ENCODE measurements at regions not wholly inside any gene's neighbourhood (a gene's known extent, or its start where the extent isn't known, plus 50 kb on each side); places are given as distances from the start of the nearest gene placed in this dataset.

GRCh38 chr20:10987651-10988383 is 314.0 kb upstream of the JAG1 start:
- TF ChIP-seq CTCF (IDR thresholded peaks at IDR 0.05; ENCODE audit: insufficient read depth, low read depth, low read length) (no peak), EZH2 (IDR thresholded peaks at IDR 0.05; ENCODE audit: insufficient read depth, low read length) (no peak)
- H3K9ac ChIP-seq (ENCODE audit: low read length), result no peak overlapping the region

GRCh38 chr20:10990625-10991382 is 317.0 kb upstream of the JAG1 start:
- Mint-ChIP-seq H3K27ac (ENCODE audit: unreplicated experiment) (peak overlapping the region; percentile 51), H3K4me1 (ENCODE audit: low read depth, unreplicated experiment) (peaks cover 31% of the 10 kb centered on the region), H3K27me3 (ENCODE audit: low read depth, unreplicated experiment) (no peaks in the 10 kb centered on the region), H3K36me3 (ENCODE audit: low read depth, unreplicated experiment) (no peaks in the 10 kb centered on the region), H3K4me3 (ENCODE audit: unreplicated experiment) (no peak overlapping the region), H3K9me3 (ENCODE audit: unreplicated experiment) (no peaks in the 10 kb centered on the region)
- Histone ChIP-seq H3K9ac (ENCODE audit: low read length) (no peak overlapping the region), H3K4me1 (ENCODE audit: insufficient read depth, low read length) (peaks cover 3% of the 10 kb centered on the region), H4K20me1 (ENCODE audit: insufficient read depth, low read length) (no peaks in the 10 kb centered on the region), H3K79me2 (ENCODE audit: insufficient read depth, low read length) (no peaks in the 10 kb centered on the region), H3K27me3 (ENCODE audit: insufficient read depth, low read length) (no peaks in the 10 kb centered on the region), H3K36me3 (ENCODE audit: insufficient read depth, low read length) (no peaks in the 10 kb centered on the region), H3K4me3 (ENCODE audit: insufficient read depth, low read depth, low read length) (no peak overlapping the region), H3K9me3 (ENCODE audit: insufficient read depth, low read depth, low read length) (no peaks in the 10 kb centered on the region), H3K4me2 (ENCODE audit: low read length) (no peak overlapping the region), H2AFZ (ENCODE audit: low read depth, low read length) (no peak overlapping the region), H3K27ac (ENCODE audit: low read depth, low read length) (no peak overlapping the region)
- no peak for FAIRE-seq
- DNase-seq (ENCODE audit: low read depth), result no peak
- no peak for TF ChIP-seq CTCF (IDR thresholded peaks at IDR 0.05; ENCODE audit: insufficient read depth, low read depth, low read length)

More at GRCh38 chr20:10987651-10988383, 314.0 kb upstream of the JAG1 start:
- Histone ChIP-seq H4K20me1 (ENCODE audit: insufficient read depth, low read length) (no peaks in the 10 kb centered on the region), H2AFZ (ENCODE audit: low read depth, low read length) (no peak overlapping the region), H3K27me3 (ENCODE audit: insufficient read depth, low read length) (no peaks in the 10 kb centered on the region), H3K79me2 (ENCODE audit: insufficient read depth, low read length) (no peaks in the 10 kb centered on the region), H3K4me1 (ENCODE audit: insufficient read depth, low read length) (peaks cover 12% of the 10 kb centered on the region), H3K4me2 (ENCODE audit: low read length) (no peak overlapping the region), H3K4me3 (ENCODE audit: insufficient read depth, low read depth, low read length) (no peak overlapping the region), H3K9me3 (ENCODE audit: insufficient read depth, low read depth, low read length) (no peaks in the 10 kb centered on the region), H3K27ac (ENCODE audit: low read depth, low read length) (no peak overlapping the region), H3K36me3 (ENCODE audit: insufficient read depth, low read length) (no peaks in the 10 kb centered on the region)
- Mint-ChIP-seq H3K4me3 (ENCODE audit: unreplicated experiment) (no peak overlapping the region), H3K4me1 (ENCODE audit: low read depth, unreplicated experiment) (peaks cover 47% of the 10 kb centered on the region), H3K27ac (ENCODE audit: unreplicated experiment) (peak overlapping the region; percentile 14), H3K27me3 (ENCODE audit: low read depth, unreplicated experiment) (no peaks in the 10 kb centered on the region), H3K36me3 (ENCODE audit: low read depth, unreplicated experiment) (no peaks in the 10 kb centered on the region), H3K9me3 (ENCODE audit: unreplicated experiment) (no peaks in the 10 kb centered on the region)
- FAIRE-seq, result no peak
- DNase-seq (ENCODE audit: low read depth), result peak; percentile 55

GRCh38 chr20:10992731-10993130 is 318.9 kb upstream of the JAG1 start:
- Histone ChIP-seq H3K9me3 (ENCODE audit: insufficient read depth, low read depth, low read length) (no peaks in the 10 kb centered on the region), H3K9ac (ENCODE audit: low read length) (no peak overlapping the region), H3K4me1 (ENCODE audit: insufficient read depth, low read length) (no peaks in the 10 kb centered on the region), H3K79me2 (ENCODE audit: insufficient read depth, low read length) (no peaks in the 10 kb centered on the region), H2AFZ (ENCODE audit: low read depth, low read length) (no peak overlapping the region), H3K4me2 (ENCODE audit: low read length) (no peak overlapping the region), H3K36me3 (ENCODE audit: insufficient read depth, low read length) (no peaks in the 10 kb centered on the region), H3K27ac (ENCODE audit: low read depth, low read length) (no peak overlapping the region), H4K20me1 (ENCODE audit: insufficient read depth, low read length) (no peaks in the 10 kb centered on the region), H3K4me3 (ENCODE audit: insufficient read depth, low read depth, low read length) (no peak overlapping the region), H3K27me3 (ENCODE audit: insufficient read depth, low read length) (no peaks in the 10 kb centered on the region)
- peaks cover 22% of the 10 kb centered on the region for H3K4me1 Mint-ChIP-seq (ENCODE audit: low read depth, unreplicated experiment)
- H3K27ac Mint-ChIP-seq (ENCODE audit: unreplicated experiment), result no peak overlapping the region
- no peaks in the 10 kb centered on the region for H3K27me3 Mint-ChIP-seq (ENCODE audit: low read depth, unreplicated experiment)
- H3K36me3 Mint-ChIP-seq (ENCODE audit: low read depth, unreplicated experiment), result peaks cover 2% of the 10 kb centered on the region
- TF ChIP-seq EZH2 (IDR thresholded peaks at IDR 0.05; ENCODE audit: insufficient read depth, low read length) (no peak), CTCF (IDR thresholded peaks at IDR 0.05; ENCODE audit: insufficient read depth, low read depth, low read length) (no peak)
- FAIRE-seq (no peak), DNase-seq (ENCODE audit: low read depth) (no peak)
- no peaks in the 10 kb centered on the region for H3K9me3 Mint-ChIP-seq (ENCODE audit: unreplicated experiment)
- H3K4me3 Mint-ChIP-seq (ENCODE audit: unreplicated experiment), result no peak overlapping the region
